Ishikawa (cell line): ENCODE measurements at regions not wholly inside any gene's neighbourhood (a gene's known extent, or its start where the extent isn't known, plus 50 kb on each side); places are given as distances from the start of the nearest gene placed in this dataset.

ENCODE experiments used
- CEBPB ChIP-seq: IDR thresholded peaks from 2 replicates; pipeline ENCODE4 v1.6.1; 2012
- CREB1 ChIP-seq: IDR thresholded peaks from 2 replicates; pipeline ENCODE4 v1.6.1; 2012; ENCODE audit warnings: low read depth
- EGR1 ChIP-seq: IDR thresholded peaks from 2 replicates; pipeline ENCODE4 v1.6.1; 2012
- EP300 ChIP-seq: IDR thresholded peaks from 2 replicates; pipeline ENCODE4 v1.6.1; 2012; ENCODE audit warnings: borderline replicate concordance
- FOXM1 ChIP-seq: IDR thresholded peaks from 2 replicates; pipeline ENCODE4 v1.6.1; 2012; ENCODE audit warnings: low read depth, borderline replicate concordance
- MAX ChIP-seq: IDR thresholded peaks from 2 replicates; pipeline ENCODE4 v1.6.1; 2012
- NFIC ChIP-seq: IDR thresholded peaks from 2 replicates; pipeline ENCODE4 v1.6.1; 2012
- RAD21 ChIP-seq: IDR thresholded peaks from 2 replicates; pipeline ENCODE4 v1.6.1; 2012; ENCODE audit warnings: low read depth
- REST ChIP-seq: IDR thresholded peaks from 2 replicates; pipeline ENCODE4 v1.6.1; 2012; ENCODE audit warnings: low read depth, mild to moderate bottlenecking
- TAF1 ChIP-seq: IDR thresholded peaks from 2 replicates; pipeline ENCODE4 v1.6.1; 2012; ENCODE audit warnings: low read depth, mild to moderate bottlenecking
- TCF12 ChIP-seq: IDR thresholded peaks from 2 replicates; pipeline ENCODE4 v1.6.1; 2012; ENCODE audit warnings: low read depth
- TEAD4 ChIP-seq: IDR thresholded peaks from 2 replicates; pipeline ENCODE4 v1.6.1; 2012
- USF1 ChIP-seq: IDR thresholded peaks from 2 replicates; pipeline ENCODE4 v1.6.1; 2012
- YY1 ChIP-seq: IDR thresholded peaks from 2 replicates; pipeline ENCODE4 v1.6.1; 2012; ENCODE audit warnings: low read depth
- ZBTB7A ChIP-seq: IDR thresholded peaks from 2 replicates; pipeline ENCODE4 v1.6.1; 2012; ENCODE audit warnings: low read depth

DNA sequence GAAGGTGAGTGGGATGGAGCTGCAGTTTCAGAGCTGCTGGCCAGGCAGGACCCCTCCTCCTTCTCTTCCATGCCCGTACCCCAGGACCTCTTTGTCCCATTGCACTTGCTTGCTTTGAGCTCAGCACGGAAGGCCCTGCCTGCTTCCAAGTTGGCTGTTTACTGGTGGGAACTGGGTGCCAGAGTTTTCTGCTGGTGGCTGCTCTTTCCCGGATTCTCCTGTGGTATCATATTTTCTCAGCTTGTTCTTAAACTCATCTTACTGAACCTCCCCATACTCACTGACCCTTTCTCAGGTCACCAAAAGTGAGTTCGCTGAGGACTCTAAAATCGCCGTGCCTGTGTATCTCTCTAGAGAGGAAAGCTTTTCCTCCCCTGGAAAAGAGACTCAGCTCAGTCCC, 297.7 kb upstream of the TNP1 start:
- TF ChIP-seq TAF1 = no peak
- no peak for TF ChIP-seq USF1
- no peak for TF ChIP-seq TCF12
- no peak for TF ChIP-seq YY1
- TF ChIP-seq ZBTB7A = no peak
- TF ChIP-seq CEBPB = no peak
- no peak for TF ChIP-seq TEAD4
- TF ChIP-seq REST = no peak
- TF ChIP-seq FOXM1 = no peak
- TF ChIP-seq CREB1 = no peak
- no peak for TF ChIP-seq EGR1
- no peak for TF ChIP-seq RAD21

GRCh38 chr2:217156801-217157200, 296.9 kb upstream of the TNP1 start:
- TF ChIP-seq FOXM1 (no peak), EP300 (no peak), REST (no peak), EGR1 (no peak), MAX (no peak), CREB1 (no peak), TEAD4 (no peak), TCF12 (no peak), CEBPB (no peak), YY1 (no peak), TAF1 (no peak), NFIC (no peak)

DNA sequence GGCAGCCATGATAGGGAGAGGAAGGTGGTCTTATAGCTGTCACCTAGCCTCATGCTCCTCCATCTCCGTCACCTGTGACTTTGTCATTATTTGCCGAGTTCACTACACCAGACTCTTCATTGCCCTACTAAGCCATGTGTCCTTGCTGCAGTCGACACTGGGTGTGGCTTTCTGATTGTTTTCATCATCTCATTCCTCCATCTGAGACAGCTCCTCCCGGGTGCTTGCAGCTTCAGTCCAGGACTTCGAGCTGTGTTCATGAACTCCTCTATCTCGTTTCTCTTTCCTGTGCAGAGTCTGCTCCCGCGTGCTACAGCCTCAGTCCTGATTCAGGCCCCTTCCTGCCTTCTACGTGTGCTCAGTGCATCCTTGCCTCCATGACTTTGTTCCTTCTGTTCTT, 295.1 kb upstream of the TNP1 start:
- TF ChIP-seq TCF12 (no peak), TEAD4 (no peak), NFIC (no peak), YY1 (no peak), EGR1 (no peak), RAD21 (no peak), EP300 (no peak), ZBTB7A (no peak), FOXM1 (no peak), TAF1 (no peak), USF1 (no peak), MAX (no peak), REST (no peak), CREB1 (no peak), CEBPB (no peak)

DNA sequence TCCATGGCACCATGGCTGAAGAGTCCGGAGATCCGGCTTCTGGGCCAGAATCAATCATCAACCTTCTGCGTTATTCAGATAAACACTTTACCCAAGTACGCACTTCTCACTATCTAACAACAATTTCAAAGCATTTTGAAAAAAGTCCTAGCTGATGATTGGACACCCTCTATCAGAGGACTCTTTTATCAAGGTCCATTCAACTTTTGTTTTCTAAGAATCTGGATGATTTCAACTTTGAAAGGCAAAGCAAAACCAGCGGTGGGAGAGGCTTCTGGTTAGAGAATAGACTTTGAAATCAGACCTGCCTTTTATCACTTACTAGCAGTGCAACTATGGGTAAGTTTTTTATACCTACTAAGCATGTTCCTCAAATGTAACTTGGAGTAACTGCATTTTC, 293.6 kb upstream of the TNP1 start:
- TF ChIP-seq CREB1 = no peak

DNA sequence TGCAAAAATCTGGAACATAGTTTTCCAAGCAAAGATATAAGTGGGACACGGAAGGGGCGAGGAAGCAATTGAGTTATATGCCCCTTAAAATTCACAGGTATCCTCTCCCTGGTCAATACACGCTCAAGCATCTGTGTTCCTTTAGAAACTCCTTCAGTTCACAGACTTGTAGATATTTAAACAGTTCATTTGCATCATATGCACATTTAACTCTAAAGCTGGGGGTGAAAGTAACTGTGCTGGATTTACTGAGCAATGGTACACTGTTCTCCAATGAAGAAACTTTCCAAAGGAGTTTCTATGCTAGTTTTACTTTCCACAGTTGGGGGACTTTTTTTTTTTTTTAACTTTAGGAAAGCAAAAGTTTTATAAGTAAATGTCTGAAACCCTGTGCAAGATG, 293.0 kb upstream of the TNP1 start:
- no peak for TF ChIP-seq CREB1
- TF ChIP-seq CEBPB = no peak
- TF ChIP-seq NFIC = no peak
- TF ChIP-seq EP300 = no peak
- no peak for TF ChIP-seq TEAD4
- TF ChIP-seq ZBTB7A = no peak
- TF ChIP-seq YY1 = no peak
- no peak for TF ChIP-seq USF1
- TF ChIP-seq REST = no peak
- TF ChIP-seq FOXM1 = no peak
- TF ChIP-seq RAD21 = no peak
- TF ChIP-seq TAF1 = no peak
- no peak for TF ChIP-seq TCF12
- TF ChIP-seq MAX = no peak
